CD4-positive, CD25-positive, alpha-beta regulatory T cell (primary cell): ENCODE measurements at regions not wholly inside any gene's neighbourhood (a gene's known extent, or its start where the extent isn't known, plus 50 kb on each side); places are given as distances from the start of the nearest gene placed in this dataset.

Source experiments
- ATAC-seq, 2 donors: fragments of 150-1000 bp; cut with Tn5 transposase; one replicate each; pipeline ENCODE4 v1.10.0; 2021; ENCODE audit warnings: low read depth in 2 of 2, moderate number of reproducible peaks in 2 of 2, moderate library complexity in 1 of 2
- DNase-seq, 3 donors: peaks; one replicate each; pipeline versions ENCODE4 v3.0.0 to v3.0.0-alpha.2; 2012 to 2022; ENCODE audit warnings: mixed read lengths in 1 of 3
- H3K27ac ChIP-seq: one replicate; pipeline ENCODE4 v1.7.0; 2013; ENCODE audit warnings: mild to moderate bottlenecking, low read length; ENCODE audit not compliant: insufficient read depth, poor library complexity, severe bottlenecking
- H3K27me3 ChIP-seq: one replicate; pipeline ENCODE4 v1.7.0; 2013; ENCODE audit warnings: low read length; ENCODE audit not compliant: control insufficient read depth, insufficient read depth
- H3K36me3 ChIP-seq: one replicate; pipeline ENCODE4 v1.7.0; 2013; ENCODE audit warnings: mild to moderate bottlenecking, low read length, moderate library complexity; ENCODE audit not compliant: control insufficient read depth, insufficient read depth
- H3K4me1 ChIP-seq: 2 replicates; pipeline ENCODE4 v1.7.0; 2013; ENCODE audit warnings: mild to moderate bottlenecking, low read length; ENCODE audit not compliant: insufficient read depth, control insufficient read depth, poor library complexity, severe bottlenecking
- H3K4me3 ChIP-seq: one replicate; pipeline ENCODE4 v1.7.0; 2013; ENCODE audit warnings: low read depth, mild to moderate bottlenecking, low read length, moderate library complexity
- H3K9me3 ChIP-seq, 2 experiments: 1 replicate in 1 of 2; 2 replicates in 1 of 2; pipeline ENCODE4 v1.7.0; 2013; ENCODE audit warnings: low read length in 2 of 2, mild to moderate bottlenecking in 1 of 2, moderate library complexity in 1 of 2; ENCODE audit not compliant: control insufficient read depth in 2 of 2
- H3K27ac Mint-ChIP-seq, 3 donors: one replicate each; pipeline ENCODE4 v1.8.0; 2020 to 2022; ENCODE audit warnings: mild to moderate bottlenecking in 3 of 3, mixed read lengths in 3 of 3, moderate library complexity in 2 of 3
- H3K27me3 Mint-ChIP-seq: one replicate; pipeline ENCODE4 v1.8.0; 2022; ENCODE audit warnings: mild to moderate bottlenecking, mixed read lengths
- H3K36me3 Mint-ChIP-seq: one replicate; pipeline ENCODE4 v1.8.0; 2020; ENCODE audit warnings: mixed read lengths
- H3K4me1 Mint-ChIP-seq, 4 donors: one replicate each; pipeline ENCODE4 v1.8.0; 2020 to 2022; ENCODE audit warnings: mixed read lengths in 4 of 4, mild to moderate bottlenecking in 1 of 4
- H3K4me3 Mint-ChIP-seq, 4 donors: one replicate each; pipeline ENCODE4 v1.8.0; 2020 to 2022; ENCODE audit warnings: mild to moderate bottlenecking in 4 of 4, mixed read lengths in 4 of 4, moderate library complexity in 3 of 4
- H3K9me3 Mint-ChIP-seq, 7 donors: one replicate each; pipeline ENCODE4 v1.8.0; 2020 to 2022; ENCODE audit warnings: mixed read lengths in 7 of 7, mild to moderate bottlenecking in 3 of 7, moderate library complexity in 2 of 7

DNA sequence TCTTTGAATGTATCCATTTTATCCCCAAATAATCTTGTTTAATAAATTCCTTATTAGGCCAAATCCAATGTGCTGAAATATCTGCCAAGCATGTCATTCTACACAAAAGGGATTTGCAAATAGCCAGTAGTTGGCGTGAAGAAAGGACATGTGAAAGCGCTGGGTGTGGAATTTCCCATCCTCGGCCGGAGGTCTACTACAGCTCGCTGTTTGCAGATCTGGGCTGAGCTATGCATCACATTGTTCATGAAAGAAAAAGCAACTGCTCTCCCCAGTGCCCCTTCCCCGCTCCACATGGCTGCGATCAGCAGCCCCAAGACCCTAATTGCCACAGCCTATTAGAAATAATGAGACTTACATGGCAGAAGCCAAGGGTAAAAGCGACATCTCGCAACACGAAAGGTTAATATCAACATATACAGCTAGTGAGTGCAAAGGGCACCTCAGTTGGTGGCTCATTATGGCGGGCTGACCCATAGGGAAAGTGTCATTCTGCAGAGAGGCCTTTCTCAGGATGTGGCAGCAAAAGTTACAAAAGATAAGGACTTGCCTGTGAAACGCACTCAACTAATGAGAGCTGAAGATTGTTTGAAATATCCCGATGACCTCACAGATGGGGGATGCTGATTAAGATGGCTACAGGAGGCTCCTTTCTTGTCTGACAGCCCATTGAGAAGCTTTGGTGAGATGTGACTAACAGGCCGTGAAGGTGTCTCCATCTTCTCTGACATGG, 126.9 kb upstream of the CYP1B1 start:
- Histone ChIP-seq H3K36me3 (no peaks in the 10 kb centered on the region), H3K27me3 (peaks cover 15% of the 10 kb centered on the region), H3K4me1 (no peaks in the 10 kb centered on the region), H3K4me3 (no peak overlapping the region), H3K9me3 (no peaks in the 10 kb centered on the region), H3K27ac (no peak overlapping the region)
- Mint-ChIP-seq H3K27ac (no peak overlapping the region), H3K27me3 (peaks cover 24% of the 10 kb centered on the region), H3K4me1 (no peaks in the 10 kb centered on the region), H3K9me3 (peaks cover 0 to 1% (median 0%) of the 10 kb centered on the region in 7 donors), H3K4me3 (no peak overlapping the region), H3K36me3 (no peaks in the 10 kb centered on the region)
- no peak for ATAC-seq
- no peak for DNase-seq

DNA sequence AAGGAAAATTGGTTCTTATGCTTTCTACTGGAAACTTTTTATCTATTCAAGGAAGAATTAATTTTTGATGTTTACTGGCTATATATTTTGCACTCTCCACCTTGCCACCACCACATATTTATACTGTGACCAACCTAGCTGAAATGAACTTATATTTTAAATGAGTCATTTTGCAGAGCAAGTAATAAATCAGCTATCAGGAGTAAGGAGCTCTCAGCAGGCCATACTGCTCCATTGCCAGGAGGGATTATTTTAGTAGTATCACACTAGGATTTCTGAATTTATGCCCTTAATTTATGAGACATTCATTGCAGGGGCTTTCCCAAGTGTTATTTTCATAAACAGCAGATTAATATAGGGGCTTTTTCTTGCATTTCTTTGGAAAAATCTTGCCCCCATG, 125.8 kb upstream of the CYP1B1 start:
- DNase-seq (no peak), ATAC-seq (no peak)
- Histone ChIP-seq H3K27me3 (peaks cover 15% of the 10 kb centered on the region), H3K36me3 (no peaks in the 10 kb centered on the region), H3K4me3 (no peak overlapping the region), H3K9me3 (no peaks in the 10 kb centered on the region), H3K4me1 (no peaks in the 10 kb centered on the region), H3K27ac (no peak overlapping the region)
- H3K27me3 Mint-ChIP-seq = peaks cover 20% of the 10 kb centered on the region
- H3K36me3 Mint-ChIP-seq = no peaks in the 10 kb centered on the region
- peaks cover 0 to 1% (median 0%) of the 10 kb centered on the region in 7 donors for H3K9me3 Mint-ChIP-seq
- H3K4me3 Mint-ChIP-seq = no peak overlapping the region
- H3K4me1 Mint-ChIP-seq = no peaks in the 10 kb centered on the region
- H3K27ac Mint-ChIP-seq = no peak overlapping the region

DNA sequence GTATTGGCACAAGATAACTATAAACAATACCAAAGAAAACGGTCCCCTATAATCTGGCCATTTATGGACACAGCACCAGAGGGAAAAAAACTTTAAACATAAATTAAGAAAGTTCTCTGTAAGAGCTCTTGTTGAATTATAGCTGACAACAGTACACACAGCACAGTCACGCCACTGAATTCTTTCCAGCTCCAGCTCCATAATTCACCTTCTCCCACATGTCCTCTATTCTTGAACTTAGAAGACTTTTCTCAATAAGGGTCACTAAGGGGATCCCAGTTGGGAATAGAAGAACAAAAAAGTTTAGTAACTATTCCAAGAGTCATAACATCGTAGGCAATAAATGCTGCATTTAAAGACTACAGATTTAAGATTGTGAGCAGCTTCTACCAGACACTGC, 124.6 kb upstream of the CYP1B1 start:
- Mint-ChIP-seq H3K36me3 (no peaks in the 10 kb centered on the region), H3K27ac (no peak overlapping the region), H3K4me3 (no peak overlapping the region), H3K27me3 (peaks cover 22% of the 10 kb centered on the region), H3K4me1 (no peaks in the 10 kb centered on the region), H3K9me3 (peaks cover 0 to 1% (median 0%) of the 10 kb centered on the region in 7 donors)
- no peak for ATAC-seq
- Histone ChIP-seq H3K27me3 (peaks cover 15% of the 10 kb centered on the region), H3K4me1 (no peaks in the 10 kb centered on the region), H3K9me3 (no peaks in the 10 kb centered on the region), H3K36me3 (no peaks in the 10 kb centered on the region), H3K27ac (no peak overlapping the region), H3K4me3 (no peak overlapping the region)
- DNase-seq = no peak

DNA sequence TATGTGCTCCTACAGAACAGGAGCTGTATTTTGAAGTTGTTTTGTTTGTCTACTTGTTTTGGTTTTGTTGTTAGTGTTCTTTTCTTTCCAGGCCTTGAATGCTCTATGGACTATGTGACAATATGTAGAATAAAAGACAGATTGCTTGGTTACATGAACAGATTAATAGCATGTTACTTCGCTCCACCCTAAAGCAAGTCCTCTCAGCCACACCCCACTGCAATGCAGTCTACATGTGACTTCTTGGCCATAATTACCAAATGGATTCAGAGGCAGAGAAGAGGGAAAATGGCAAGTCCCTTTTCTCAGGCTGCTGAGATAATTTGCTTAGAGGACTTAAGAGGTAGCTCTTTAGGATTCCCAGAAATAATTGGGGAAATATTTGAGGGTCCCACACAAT, 123.2 kb upstream of the CYP1B1 start:
- Histone ChIP-seq H3K36me3 (no peaks in the 10 kb centered on the region), H3K4me1 (no peaks in the 10 kb centered on the region), H3K9me3 (no peaks in the 10 kb centered on the region), H3K27me3 (peaks cover 8% of the 10 kb centered on the region), H3K27ac (no peak overlapping the region), H3K4me3 (no peak overlapping the region)
- H3K27me3 Mint-ChIP-seq = peaks cover 27% of the 10 kb centered on the region
- DNase-seq (no peak), ATAC-seq (no peak)
- H3K27ac Mint-ChIP-seq = no peak overlapping the region
- H3K4me1 Mint-ChIP-seq = no peaks in the 10 kb centered on the region
- no peak overlapping the region for H3K4me3 Mint-ChIP-seq
- peaks cover 0 to 1% (median 0%) of the 10 kb centered on the region in 7 donors for H3K9me3 Mint-ChIP-seq
- no peaks in the 10 kb centered on the region for H3K36me3 Mint-ChIP-seq

DNA sequence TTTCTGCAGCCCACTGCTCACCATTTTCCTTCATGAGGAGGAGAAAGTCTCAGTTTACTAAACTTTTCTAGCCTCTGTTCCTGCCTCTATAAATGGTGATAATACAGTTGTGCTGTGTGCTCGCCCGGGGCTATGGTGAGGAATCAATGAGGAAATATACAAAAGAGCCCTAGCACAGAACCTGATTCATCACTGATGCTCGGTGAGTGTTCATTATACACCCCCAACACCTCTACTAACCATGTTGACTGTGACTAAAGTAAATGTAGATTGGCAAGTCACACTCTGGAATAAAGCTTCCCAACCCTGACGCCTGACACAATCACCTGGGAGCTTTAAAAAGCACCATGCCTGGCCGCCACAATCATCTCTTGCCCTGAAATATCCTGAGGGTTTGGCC, 118.8 kb upstream of the CYP1B1 start:
- Mint-ChIP-seq H3K27ac (no peak overlapping the region), H3K36me3 (no peaks in the 10 kb centered on the region), H3K27me3 (peaks cover 18% of the 10 kb centered on the region), H3K9me3 (peaks cover 0 to 1% (median 0%) of the 10 kb centered on the region in 7 donors), H3K4me3 (no peak overlapping the region), H3K4me1 (peaks cover 0 to 10% (median 0%) of the 10 kb centered on the region in 4 donors)
- DNase-seq (no peak), ATAC-seq (no peak)
- Histone ChIP-seq H3K27ac (no peak overlapping the region), H3K4me3 (no peak overlapping the region), H3K27me3 (peaks cover under 1% of the 10 kb centered on the region), H3K36me3 (no peaks in the 10 kb centered on the region), H3K9me3 (no peaks in the 10 kb centered on the region), H3K4me1 (no peaks in the 10 kb centered on the region)

DNA sequence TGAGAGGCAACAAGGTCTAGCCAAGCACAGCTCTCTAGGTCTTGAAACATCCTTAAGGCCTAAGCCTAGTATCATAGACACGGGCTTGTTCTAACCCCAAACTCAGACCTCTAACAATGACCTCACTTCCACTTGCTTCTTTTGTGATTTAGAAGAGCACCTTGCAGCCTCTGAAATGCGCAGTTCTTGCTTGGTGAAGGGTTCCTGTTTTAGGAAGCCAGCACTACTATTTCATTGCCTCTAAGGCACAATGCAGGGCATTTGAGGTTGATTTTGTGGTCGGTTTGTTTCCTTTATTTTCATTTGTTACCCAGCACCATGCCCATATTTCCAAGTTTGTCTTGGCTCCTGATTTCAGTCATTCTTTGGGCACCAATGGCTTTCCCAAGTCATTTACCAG, 117.0 kb upstream of the CYP1B1 start:
- H3K4me3 Mint-ChIP-seq = no peak overlapping the region
- no peak overlapping the region for H3K27ac Mint-ChIP-seq
- ATAC-seq (no peak), DNase-seq (peak in 1 of 3 donors; percentile 11)
- H3K36me3 Mint-ChIP-seq = no peaks in the 10 kb centered on the region
- peaks cover 0 to 10% (median 0%) of the 10 kb centered on the region in 4 donors for H3K4me1 Mint-ChIP-seq
- H3K27me3 ChIP-seq = no peaks in the 10 kb centered on the region
- no peaks in the 10 kb centered on the region for H3K9me3 ChIP-seq
- peaks cover 0 to 3% (median 0%) of the 10 kb centered on the region in 7 donors for H3K9me3 Mint-ChIP-seq
- no peaks in the 10 kb centered on the region for H3K4me1 ChIP-seq
- H3K27me3 Mint-ChIP-seq = peaks cover 19% of the 10 kb centered on the region
- no peaks in the 10 kb centered on the region for H3K36me3 ChIP-seq
- no peak overlapping the region for H3K4me3 ChIP-seq
- H3K27ac ChIP-seq = no peak overlapping the region

DNA sequence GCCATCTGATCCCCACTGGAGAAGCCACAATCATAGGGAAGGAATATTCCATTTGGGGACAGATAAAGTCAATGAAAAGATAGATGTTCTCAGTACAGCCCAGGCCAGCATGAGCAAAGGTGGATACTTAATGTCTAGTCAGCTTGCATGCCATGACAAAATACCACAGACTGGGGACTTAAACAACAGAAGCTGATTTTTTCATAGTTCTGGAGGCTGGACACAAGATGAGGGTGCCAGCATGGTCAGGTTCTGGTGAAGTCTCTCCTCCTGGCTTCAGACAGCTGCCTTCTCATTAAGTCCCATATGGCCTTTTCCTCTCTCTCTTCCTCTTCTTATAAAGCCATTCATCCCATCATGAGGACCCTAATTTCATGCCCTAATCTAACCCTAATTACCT, 116.1 kb upstream of the CYP1B1 start:
- H3K4me3 Mint-ChIP-seq = no peak overlapping the region
- peaks cover 23% of the 10 kb centered on the region for H3K27me3 Mint-ChIP-seq
- peaks cover 0 to 10% (median 0%) of the 10 kb centered on the region in 4 donors for H3K4me1 Mint-ChIP-seq
- no peaks in the 10 kb centered on the region for H3K36me3 Mint-ChIP-seq
- no peaks in the 10 kb centered on the region for H3K36me3 ChIP-seq
- H3K4me3 ChIP-seq = no peak overlapping the region
- no peak overlapping the region for H3K27ac ChIP-seq
- no peaks in the 10 kb centered on the region for H3K4me1 ChIP-seq
- H3K9me3 ChIP-seq = no peaks in the 10 kb centered on the region
- ATAC-seq = no peak
- peaks cover 0 to 3% (median 0%) of the 10 kb centered on the region in 7 donors for H3K9me3 Mint-ChIP-seq
- no peak overlapping the region for H3K27ac Mint-ChIP-seq
- no peaks in the 10 kb centered on the region for H3K27me3 ChIP-seq
- no peak for DNase-seq

DNA sequence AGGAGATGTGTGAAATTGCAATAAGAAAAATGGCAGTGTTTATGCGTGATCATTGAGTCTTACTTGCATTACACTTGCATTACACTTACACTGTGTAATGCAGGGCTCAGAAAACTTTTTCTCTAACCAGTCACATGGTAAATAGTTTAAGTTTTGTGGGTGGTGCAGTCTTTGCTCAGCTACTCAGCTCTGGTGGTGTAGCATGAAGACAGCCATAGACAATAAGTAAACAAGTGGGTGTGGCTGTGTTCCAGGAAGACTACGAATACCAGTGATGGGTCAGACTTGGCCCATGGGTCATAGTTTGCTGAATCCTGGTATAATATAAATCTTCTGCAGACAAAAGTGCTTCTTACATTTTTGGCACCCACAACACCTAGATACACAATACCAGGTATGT, 115.6 kb upstream of the CYP1B1 start:
- ATAC-seq (no peak), DNase-seq (peak in 1 of 3 donors; percentile 24)
- Histone ChIP-seq H3K27ac (no peak overlapping the region), H3K9me3 (no peaks in the 10 kb centered on the region), H3K27me3 (no peaks in the 10 kb centered on the region), H3K4me1 (no peaks in the 10 kb centered on the region), H3K4me3 (no peak overlapping the region), H3K36me3 (no peaks in the 10 kb centered on the region)
- H3K27ac Mint-ChIP-seq = no peak overlapping the region
- H3K27me3 Mint-ChIP-seq = peaks cover 23% of the 10 kb centered on the region
- no peak overlapping the region for H3K4me3 Mint-ChIP-seq
- H3K9me3 Mint-ChIP-seq = peaks cover 0 to 3% (median 0%) of the 10 kb centered on the region in 7 donors
- H3K4me1 Mint-ChIP-seq = peaks cover 0 to 10% (median 0%) of the 10 kb centered on the region in 4 donors
- H3K36me3 Mint-ChIP-seq = no peaks in the 10 kb centered on the region
